H9 (cell line): ENCODE measurements at regions not wholly inside any gene's neighbourhood (a gene's known extent, or its start where the extent isn't known, plus 50 kb on each side); places are given as distances from the start of the nearest gene placed in this dataset.

Experiments used
- DNase-seq: peaks from one replicate; pipeline ENCODE4 v3.0.0-alpha.2; 2017
- H2AFZ ChIP-seq: one replicate; pipeline ENCODE4 v1.6.1; 2013; ENCODE audit warnings: mild to moderate bottlenecking, low read length, control low read depth, moderate library complexity
- H2AK5ac ChIP-seq: 2 replicates; pipeline ENCODE4 v1.6.1; 2013; ENCODE audit warnings: low read length, control low read depth, mixed read lengths; ENCODE audit not compliant: insufficient read length
- H2BK120ac ChIP-seq: one replicate; pipeline ENCODE4 v1.6.1; 2013; ENCODE audit warnings: low read depth, mild to moderate bottlenecking, low read length, control low read depth, inconsistent platforms; ENCODE audit not compliant: poor library complexity, severe bottlenecking
- H2BK12ac ChIP-seq: 2 replicates; pipeline ENCODE4 v1.6.1; 2013; ENCODE audit warnings: low read length, control low read depth, mixed read lengths, low read depth; ENCODE audit not compliant: insufficient read length
- H2BK15ac ChIP-seq: 2 replicates; pipeline ENCODE4 v1.6.1; 2013; ENCODE audit warnings: low read depth, low read length, control low read depth
- H2BK20ac ChIP-seq: one replicate; pipeline ENCODE4 v1.6.1; 2013; ENCODE audit warnings: low read depth, mild to moderate bottlenecking, low read length, control low read depth, inconsistent platforms; ENCODE audit not compliant: poor library complexity, severe bottlenecking
- H2BK5ac ChIP-seq: 2 replicates; pipeline ENCODE4 v1.6.1; 2013; ENCODE audit warnings: low read length, control low read depth, mixed read lengths; ENCODE audit not compliant: insufficient read length
- H3K14ac ChIP-seq: 2 replicates; pipeline ENCODE4 v1.6.1; 2013; ENCODE audit warnings: low read length, control low read depth; ENCODE audit not compliant: insufficient read depth
- H3K18ac ChIP-seq: 2 replicates; pipeline ENCODE4 v1.6.1; 2013; ENCODE audit warnings: low read depth, mild to moderate bottlenecking, mixed read lengths, low read length, control low read depth; ENCODE audit not compliant: insufficient read length
- H3K23ac ChIP-seq: 2 replicates; pipeline ENCODE4 v1.6.1; 2013; ENCODE audit warnings: low read length, control low read depth, mixed read lengths, low read depth; ENCODE audit not compliant: insufficient read length
- H3K23me2 ChIP-seq: 2 replicates; pipeline ENCODE4 v1.6.1; 2013; ENCODE audit warnings: low read depth, mild to moderate bottlenecking, mixed read lengths, low read length, control low read depth; ENCODE audit not compliant: insufficient read length, poor library complexity, severe bottlenecking
- H3K27ac ChIP-seq: 2 replicates; pipeline ENCODE4 v1.5.1; 2013; ENCODE audit warnings: low read length, control low read depth, mixed read lengths, low read depth; ENCODE audit not compliant: insufficient read length
- H3K27me3 ChIP-seq: 2 replicates; pipeline ENCODE4 v1.6.1; 2013; ENCODE audit warnings: low read length, control low read depth, inconsistent platforms; ENCODE audit not compliant: insufficient read depth
- H3K4ac ChIP-seq: 2 replicates; pipeline ENCODE4 v1.6.1; 2013; ENCODE audit warnings: low read depth, mild to moderate bottlenecking, control low read depth, inconsistent platforms, low read length, moderate library complexity
- H3K4me1 ChIP-seq: 2 replicates; pipeline ENCODE4 v1.6.1; 2013; ENCODE audit warnings: low read length, control low read depth, inconsistent platforms; ENCODE audit not compliant: insufficient read depth
- H3K4me2 ChIP-seq: 2 replicates; pipeline ENCODE4 v1.6.1; 2013; ENCODE audit warnings: low read length, control low read depth, mixed read lengths; ENCODE audit not compliant: insufficient read length, insufficient read depth
- H3K56ac ChIP-seq: 2 replicates; pipeline ENCODE4 v1.6.1; 2013; ENCODE audit warnings: low read depth, mild to moderate bottlenecking, mixed read lengths, low read length, control low read depth; ENCODE audit not compliant: insufficient read length
- H3K79me1 ChIP-seq: 2 replicates; pipeline ENCODE4 v1.6.1; 2013; ENCODE audit warnings: low read depth, mild to moderate bottlenecking, moderate library complexity, low read length, control low read depth, inconsistent platforms; ENCODE audit not compliant: insufficient read depth, poor library complexity, severe bottlenecking
- H3K79me2 ChIP-seq: 2 replicates; pipeline ENCODE4 v1.6.1; 2013; ENCODE audit warnings: low read length, control low read depth, inconsistent platforms; ENCODE audit not compliant: insufficient read depth
- H3K9ac ChIP-seq: 2 replicates; pipeline ENCODE4 v1.6.1; 2013; ENCODE audit warnings: low read length, control low read depth, mixed read lengths; ENCODE audit not compliant: insufficient read length; ENCODE audit errors: extremely low read depth
- H3K9me3 ChIP-seq: one replicate; pipeline ENCODE4 v1.6.1; 2013; ENCODE audit warnings: low read depth, low read length, inconsistent platforms; ENCODE audit not compliant: control insufficient read depth
- H3T11ph ChIP-seq: one replicate; pipeline ENCODE4 v1.6.1; 2013; ENCODE audit warnings: mild to moderate bottlenecking, low read length, control low read depth, inconsistent platforms
- H4K20me1 ChIP-seq: one replicate; pipeline ENCODE4 v1.6.1; 2013; ENCODE audit not compliant: control insufficient read depth, insufficient read length, insufficient read depth
- H4K5ac ChIP-seq: 2 replicates; pipeline ENCODE4 v1.6.1; 2013; ENCODE audit warnings: low read depth, mild to moderate bottlenecking, mixed read lengths, low read length, control low read depth; ENCODE audit not compliant: insufficient read length
- H4K8ac ChIP-seq: replicated peaks from 2 replicates; pipeline ENCODE4 v1.6.1; 2013; ENCODE audit warnings: low read length, control low read depth, mixed read lengths, low read depth; ENCODE audit not compliant: insufficient read length
- H4K91ac ChIP-seq: 2 replicates; pipeline ENCODE4 v1.6.1; 2013; ENCODE audit warnings: low read depth, mild to moderate bottlenecking, moderate library complexity, mixed read lengths, low read length, control low read depth; ENCODE audit not compliant: insufficient read length
- H3K27ac Mint-ChIP-seq, 3 experiments: 2 replicates in 2 of 3; 3 replicates in 1 of 3; pipeline ENCODE4 v1.8.0; 2020 to 2021; ENCODE audit warnings: mixed read lengths in 3 of 3, mild to moderate bottlenecking in 1 of 3, moderate library complexity in 1 of 3
- H3K27me3 Mint-ChIP-seq: 2 replicates; pipeline ENCODE4 v1.8.0; 2021; ENCODE audit warnings: low read depth, mild to moderate bottlenecking, moderate library complexity, mixed read lengths
- H3K36me3 Mint-ChIP-seq, 3 experiments: 2 replicates in 2 of 3; 3 replicates in 1 of 3; pipeline ENCODE4 v1.8.0; 2020 to 2021; ENCODE audit warnings: low read depth in 3 of 3, mixed read lengths in 3 of 3; ENCODE audit not compliant: insufficient read depth in 1 of 3
- H3K4me1 Mint-ChIP-seq, 2 experiments: 2 replicates each; pipeline ENCODE4 v1.8.0; 2020; ENCODE audit warnings: mixed read lengths in 2 of 2
- H3K4me3 Mint-ChIP-seq, 2 experiments: 2 replicates in 1 of 2; 3 replicates in 1 of 2; pipeline ENCODE4 v1.8.0; 2020 to 2021; ENCODE audit warnings: mild to moderate bottlenecking in 2 of 2, mixed read lengths in 2 of 2, moderate library complexity in 1 of 2
- H3K9me3 Mint-ChIP-seq, 2 experiments: 2 replicates in 1 of 2; 3 replicates in 1 of 2; pipeline ENCODE4 v1.8.0; 2020; ENCODE audit warnings: mild to moderate bottlenecking in 2 of 2, mixed read lengths in 2 of 2, moderate library complexity in 1 of 2
- CTCF ChIP-seq: fragments of 200-600 bp; sonication (generic); conservative IDR thresholded peaks from 3 replicates; pipeline ENCODE4 v1.8.0; 2021; ENCODE audit warnings: antibody characterized with exemption, mild to moderate bottlenecking
- WGBS: extraction: QIAGEN DNeasy Blood & Tissue Kit; methylation state at CpG from one replicate; pipeline ENCODE4 v1.1.7; 2013; ENCODE audit warnings: missing lambda C conversion rate, low lambda C conversion rate, mixed read lengths; ENCODE audit not compliant: insufficient read length; ENCODE audit errors: extremely low coverage; 5-methylcytosine and 5-hydroxymethylcytosine counted together

GRCh38 chr10:31133792-31134310, 102.2 kb upstream of the ZNF438 start:
- H3K4me1 Mint-ChIP-seq: peaks cover 24 to 31% of the 10 kb centered on the region in 2 experiments
- no peak for TF ChIP-seq CTCF
- Histone ChIP-seq H3K14ac (peak overlapping the region; percentile 16; the same call in 1 of the 2 replicates), H4K91ac (no peak overlapping the region), H2AFZ (no peak overlapping the region), H3K9ac (no peak overlapping the region), H3K27me3 (no peaks in the 10 kb centered on the region; the same call in 1 of the 2 replicates), H2BK20ac (no peak overlapping the region), H3K56ac (no peak overlapping the region), H3K79me1 (no peaks in the 10 kb centered on the region), H3K4ac (no peak overlapping the region), H4K5ac (no peak overlapping the region), H3K9me3 (no peaks in the 10 kb centered on the region), H3K27ac (no peak overlapping the region), H3K18ac (peak overlapping the region; percentile 64), H3K23me2 (peaks cover 3% of the 10 kb centered on the region), H2AK5ac (no peak overlapping the region), H4K20me1 (no peaks in the 10 kb centered on the region), H3K23ac (no peak overlapping the region), H3K79me2 (no peaks in the 10 kb centered on the region), H2BK12ac (no peak overlapping the region), H4K8ac (no peak overlapping the region), H3K4me2 (peak overlapping the region; percentile 49), H2BK5ac (no peak overlapping the region), H3T11ph (no peak overlapping the region), H3K4me1 (peaks cover 7% of the 10 kb centered on the region; the same call in 1 of the 2 replicates), H2BK15ac (no peak overlapping the region), H2BK120ac (no peak overlapping the region)
- H3K27me3 Mint-ChIP-seq: peaks cover 28% of the 10 kb centered on the region
- DNase-seq: peak; percentile 79
- H3K4me3 Mint-ChIP-seq: peak overlapping the region; percentile 63 to 64; a peak in 4 of 5 replicates
- H3K36me3 Mint-ChIP-seq: no peaks in the 10 kb centered on the region
- H3K27ac Mint-ChIP-seq: peak overlapping the region in 1 of 3 experiments; percentile 91; a peak in 1 of 7 replicates
- no CpG with 5 or more reads among the region's 37 CpGs for WGBS
- H3K9me3 Mint-ChIP-seq: no peaks in the 10 kb centered on the region
